Stimulated activated CD4-positive, alpha-beta T cell treated with anti-CD3 and anti-CD28 coated beads, Interleukin-15, amount 100 ng/mL, for 1 hour (primary cell): ENCODE measurements at regions not wholly inside any gene's neighbourhood (a gene's known extent, or its start where the extent isn't known, plus 50 kb on each side); places are given as distances from the start of the nearest gene placed in this dataset.
"Not testable (repeated sequence)": the region's sequence is repeated elsewhere in the genome, so short reads cannot be mapped to it uniquely, and the experiment has no call there.

Experiments
- DNase-seq, 2 donors: peaks; one replicate each; pipeline ENCODE4 v3.0.0-alpha.2; 2020; ENCODE audit warnings: low read depth in 1 of 2, low spot score in 1 of 2

- DNase-seq = no peak
Observed at GRCh38 chr6:155635416-155635815, 179.8 kb upstream of the NOX3 start.

- DNase-seq = no peak
Observed at GRCh38 chr6:155630085-155630484, 174.4 kb upstream of the NOX3 start.

- DNase-seq = no peak
Observed at GRCh38 chr6:155629652-155630051, 174.0 kb upstream of the NOX3 start.

GRCh38 chr6:155628306-155628705 lies 172.7 kb upstream of the NOX3 start:
- DNase-seq = no peak

GRCh38 chr6:155627722-155628212 lies 172.1 kb upstream of the NOX3 start:
- DNase-seq = not testable (repeated sequence)

- no peak for DNase-seq
Observed at GRCh38 chr6:155623450-155624178, 168.0 kb upstream of the NOX3 start.

GRCh38 chr6:155614606-155615005 lies 159.0 kb upstream of the NOX3 start:
- no peak for DNase-seq

- DNase-seq = no peak
Observed at GRCh38 chr6:155611742-155612141, 156.1 kb upstream of the NOX3 start.

GRCh38 chr6:155604991-155605390 lies 149.4 kb upstream of the NOX3 start:
- no peak for DNase-seq

- no peak for DNase-seq
Observed at GRCh38 chr6:155599561-155599960, 143.9 kb upstream of the NOX3 start.

GRCh38 chr6:155599160-155599559 lies 143.5 kb upstream of the NOX3 start:
- DNase-seq = no peak

GRCh38 chr6:155595284-155595683 lies 139.6 kb upstream of the NOX3 start:
- no peak for DNase-seq

GRCh38 chr6:155591741-155592140 lies 136.1 kb upstream of the NOX3 start:
- no peak for DNase-seq

- no peak for DNase-seq
Observed at GRCh38 chr6:155589190-155589589, 133.6 kb upstream of the NOX3 start.

- DNase-seq = no peak
Observed at GRCh38 chr6:155587817-155588216, 132.2 kb upstream of the NOX3 start.

GRCh38 chr6:155586090-155586489 lies 130.5 kb upstream of the NOX3 start:
- no peak for DNase-seq

GRCh38 chr6:155584006-155584405 lies 128.4 kb upstream of the NOX3 start:
- no peak for DNase-seq

- no peak for DNase-seq
Observed at GRCh38 chr6:155582016-155582991, 126.7 kb upstream of the NOX3 start.

- no peak for DNase-seq
Observed at GRCh38 chr6:155580904-155581303, 125.3 kb upstream of the NOX3 start.

- no peak for DNase-seq
Observed at GRCh38 chr6:155578251-155578650, 122.6 kb upstream of the NOX3 start.

- DNase-seq = no peak
Observed at GRCh38 chr6:155561966-155562364, 106.3 kb upstream of the NOX3 start.
